ENCODE measurements at regions not wholly inside any gene's neighbourhood (a gene's known extent, or its start where the extent isn't known, plus 50 kb on each side); places are given as distances from the start of the nearest gene placed in this dataset.

- TF ChIP-seq, protein P1, sequence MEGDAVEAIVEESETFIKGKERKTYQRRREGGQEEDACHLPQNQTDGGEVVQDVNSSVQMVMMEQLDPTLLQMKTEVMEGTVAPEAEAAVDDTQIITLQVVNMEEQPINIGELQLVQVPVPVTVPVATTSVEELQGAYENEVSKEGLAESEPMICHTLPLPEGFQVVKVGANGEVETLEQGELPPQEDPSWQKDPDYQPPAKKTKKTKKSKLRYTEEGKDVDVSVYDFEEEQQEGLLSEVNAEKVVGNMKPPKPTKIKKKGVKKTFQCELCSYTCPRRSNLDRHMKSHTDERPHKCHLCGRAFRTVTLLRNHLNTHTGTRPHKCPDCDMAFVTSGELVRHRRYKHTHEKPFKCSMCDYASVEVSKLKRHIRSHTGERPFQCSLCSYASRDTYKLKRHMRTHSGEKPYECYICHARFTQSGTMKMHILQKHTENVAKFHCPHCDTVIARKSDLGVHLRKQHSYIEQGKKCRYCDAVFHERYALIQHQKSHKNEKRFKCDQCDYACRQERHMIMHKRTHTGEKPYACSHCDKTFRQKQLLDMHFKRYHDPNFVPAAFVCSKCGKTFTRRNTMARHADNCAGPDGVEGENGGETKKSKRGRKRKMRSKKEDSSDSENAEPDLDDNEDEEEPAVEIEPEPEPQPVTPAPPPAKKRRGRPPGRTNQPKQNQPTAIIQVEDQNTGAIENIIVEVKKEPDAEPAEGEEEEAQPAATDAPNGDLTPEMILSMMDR (IDR thresholded peaks at IDR 0.05) = no peak
- no peak for TF ChIP-seq POLR2A (IDR thresholded peaks at IDR 0.05)
Observed at GRCh38 chr10:120984221-120984620, 133.1 kb downstream of the WDR11 start.
